Common myeloid progenitor, CD34-positive (primary cell): ENCODE measurements at regions not wholly inside any gene's neighbourhood (a gene's known extent, or its start where the extent isn't known, plus 50 kb on each side); places are given as distances from the start of the nearest gene placed in this dataset.

Experiments
- CTCF ChIA-PET: fragments of 350-600 bp; sonication (Branson Sonifier 250); formaldehyde crosslinking; loops from one replicate; lab custom pipeline; 2021; ENCODE audit warnings: antibody characterized with exemption; lab: Charles Lee
- POLR2A ChIA-PET: fragments of 350-600 bp; sonication (Branson Sonifier 250); formaldehyde crosslinking; loops from one replicate; lab custom pipeline; 2021; ENCODE audit warnings: antibody characterized with exemption; lab: Charles Lee
- DNase-seq, 3 donors: peaks; one replicate each; pipeline versions ENCODE4 v3.0.0 to v3.0.0-alpha.2; 2013
- H3K27ac ChIP-seq, 2 experiments: 1 replicate in 1 of 2; 2 replicates in 1 of 2; pipeline ENCODE4 v1.7.0; 2013; ENCODE audit warnings: inconsistent platforms in 2 of 2, low read length in 2 of 2, mild to moderate bottlenecking in 2 of 2, low read depth in 1 of 2, moderate library complexity in 1 of 2; ENCODE audit not compliant: severe bottlenecking in 2 of 2, insufficient read depth in 1 of 2, poor library complexity in 1 of 2
- H3K27me3 ChIP-seq, 5 experiments: replicated peaks in 2 of 5; 1 replicate in 3 of 5; 2 replicates in 2 of 5; pipeline versions ENCODE4 v1.6.1 to v1.7.0; 2013; ENCODE audit warnings: low read length in 4 of 5, mild to moderate bottlenecking in 2 of 5, moderate library complexity in 2 of 5, inconsistent platforms in 1 of 5; ENCODE audit not compliant: insufficient read depth in 5 of 5, control insufficient read depth in 4 of 5
- H3K36me3 ChIP-seq, 4 experiments: 1 replicate in 2 of 4; 2 replicates in 2 of 4; pipeline versions ENCODE4 v1.6.1 to v1.7.0; 2013; ENCODE audit warnings: low read length in 3 of 4, control low read depth in 1 of 4, mild to moderate bottlenecking in 1 of 4; ENCODE audit not compliant: control insufficient read depth in 4 of 4, insufficient read depth in 4 of 4
- H3K4me1 ChIP-seq, 4 experiments: 1 replicate in 3 of 4; 2 replicates in 1 of 4; pipeline versions ENCODE4 v1.6.1 to v1.7.1; 2013; ENCODE audit warnings: low read length in 3 of 4, mild to moderate bottlenecking in 3 of 4, control low read depth in 1 of 4, inconsistent platforms in 1 of 4, moderate library complexity in 1 of 4; ENCODE audit not compliant: control insufficient read depth in 4 of 4, insufficient read depth in 4 of 4; ENCODE audit errors: control extremely low read depth in 1 of 4
- H3K4me3 ChIP-seq, 7 experiments: 1 replicate in 4 of 7; 2 replicates in 3 of 7; pipeline versions ENCODE4 v1.5.1 to v1.7.0; 2013; ENCODE audit warnings: mild to moderate bottlenecking in 7 of 7, low read length in 6 of 7, moderate library complexity in 6 of 7, inconsistent platforms in 2 of 7, low read depth in 2 of 7, control low read depth in 1 of 7; ENCODE audit not compliant: insufficient read depth in 4 of 7, control insufficient read depth in 1 of 7; ENCODE audit errors: extremely low read depth in 1 of 7
- H3K9me3 ChIP-seq, 5 experiments: 1 replicate in 4 of 5; 2 replicates in 1 of 5; pipeline versions ENCODE4 v1.6.1 to v1.7.1; 2013; ENCODE audit warnings: low read length in 4 of 5, mild to moderate bottlenecking in 2 of 5, inconsistent platforms in 1 of 5, low read depth in 1 of 5, moderate library complexity in 1 of 5; ENCODE audit not compliant: control insufficient read depth in 4 of 5, insufficient read depth in 2 of 5; ENCODE audit errors: control extremely low read depth in 1 of 5
- WGBS: methylation state at CpG from one replicate; pipeline ENCODE4 v1.1.5; 2013; ENCODE audit not compliant: insufficient coverage; 5-methylcytosine and 5-hydroxymethylcytosine counted together

DNA sequence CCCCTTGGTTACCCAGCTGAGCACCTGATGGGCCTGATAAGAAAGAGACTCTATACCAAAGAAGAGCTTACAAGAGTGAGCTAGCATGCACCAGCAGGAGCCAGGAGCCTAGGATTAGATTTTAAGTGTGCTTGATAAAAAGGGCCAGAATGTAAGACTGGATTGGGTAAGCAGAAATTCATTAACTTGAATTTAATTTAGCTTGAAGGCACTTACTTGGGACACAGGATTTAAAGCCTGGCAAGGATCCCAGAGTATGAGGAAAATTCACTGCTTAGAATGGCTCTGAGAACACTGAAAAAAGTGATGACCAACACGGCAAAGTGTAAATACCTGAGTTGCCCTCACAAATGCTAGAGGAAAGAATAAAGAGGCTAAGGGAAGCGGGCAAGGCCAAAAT lies 91.3 kb upstream of the RBBP8 start:
- Histone ChIP-seq H3K27ac (no peak overlapping the region), H3K4me1 (peaks cover 0 to 5% (median 2%) of the 10 kb centered on the region in 4 experiments), H3K4me3 (no peak overlapping the region), H3K27me3 (peaks cover 0 to 4% (median 0%) of the 10 kb centered on the region in 5 experiments), H3K9me3 (no peaks in the 10 kb centered on the region), H3K36me3 (no peaks in the 10 kb centered on the region)
- DNase-seq: no peak
- ChIA-PET POLR2A (no interaction called here), CTCF (no interaction called here)
- WGBS: 89% methylated on average over 2 of the region's 2 CpGs

GRCh38 chr18:22844190-22844589 lies 88.9 kb upstream of the RBBP8 start:
- ChIA-PET POLR2A (no interaction called here), CTCF (no interaction called here)
- Histone ChIP-seq H3K4me3 (no peak overlapping the region), H3K9me3 (no peaks in the 10 kb centered on the region), H3K4me1 (no peaks in the 10 kb centered on the region), H3K27ac (no peak overlapping the region), H3K36me3 (no peaks in the 10 kb centered on the region), H3K27me3 (peaks cover 0 to 4% (median 0%) of the 10 kb centered on the region in 5 experiments)
- DNase-seq: no peak
- WGBS: 75% methylated on average over 1 of the region's 2 CpGs

GRCh38 chr18:22844628-22845027 lies 88.5 kb upstream of the RBBP8 start:
- H3K4me3 ChIP-seq: no peak overlapping the region
- H3K27me3 ChIP-seq: peaks cover 0 to 4% (median 0%) of the 10 kb centered on the region in 5 experiments
- no peak for DNase-seq
- ChIA-PET POLR2A (no interaction called here), CTCF (no interaction called here)
- no peaks in the 10 kb centered on the region for H3K4me1 ChIP-seq
- no CpG with 5 or more reads among the region's 2 CpGs for WGBS
- no peak overlapping the region for H3K27ac ChIP-seq
- no peaks in the 10 kb centered on the region for H3K36me3 ChIP-seq
- H3K9me3 ChIP-seq: no peaks in the 10 kb centered on the region

DNA sequence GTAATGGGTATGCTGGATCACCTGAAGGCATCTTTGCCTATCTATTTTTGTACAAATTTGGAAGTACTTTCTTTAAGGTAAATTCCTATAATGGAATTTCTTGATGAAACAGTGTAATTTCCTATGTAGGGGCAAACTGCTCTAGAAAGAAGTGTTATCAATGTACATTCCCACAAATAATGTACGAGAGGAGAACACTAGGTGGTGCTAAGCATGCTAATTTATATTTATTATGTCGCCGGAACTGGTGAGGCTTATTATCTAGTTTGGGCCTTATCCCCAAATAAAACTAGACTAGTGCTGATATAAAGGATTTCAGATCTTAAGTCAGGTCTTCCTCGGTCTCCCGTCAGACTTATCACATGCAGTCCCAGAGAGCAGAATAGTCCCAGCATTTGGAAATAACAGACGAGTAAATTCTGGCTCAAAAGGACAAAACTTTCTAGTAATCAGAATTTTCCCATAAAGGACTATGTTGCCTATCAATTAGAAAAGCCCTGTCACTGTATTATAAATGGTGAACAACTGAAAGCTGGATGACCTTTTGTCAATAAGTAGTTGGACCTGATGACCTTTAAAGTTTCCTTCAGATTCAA lies 86.9 kb upstream of the RBBP8 start:
- WGBS: 74% methylated on average over 5 of the region's 6 CpGs
- H3K27ac ChIP-seq: no peak overlapping the region
- H3K9me3 ChIP-seq: no peaks in the 10 kb centered on the region
- peak; percentile 24 to 40 (median 36) for DNase-seq
- POLR2A ChIA-PET: no interaction called here
- no peak overlapping the region for H3K4me3 ChIP-seq
- CTCF ChIA-PET: interaction anchor here (0.8 to 1.0 kb wide), 3 partner anchors 10 to 137 kb away, joined by 3 read pairs; no protein-coding TSS in a partner anchor
- H3K4me1 ChIP-seq: no peaks in the 10 kb centered on the region
- H3K36me3 ChIP-seq: no peaks in the 10 kb centered on the region
- H3K27me3 ChIP-seq: peaks cover 0 to 4% (median 0%) of the 10 kb centered on the region in 5 experiments

DNA sequence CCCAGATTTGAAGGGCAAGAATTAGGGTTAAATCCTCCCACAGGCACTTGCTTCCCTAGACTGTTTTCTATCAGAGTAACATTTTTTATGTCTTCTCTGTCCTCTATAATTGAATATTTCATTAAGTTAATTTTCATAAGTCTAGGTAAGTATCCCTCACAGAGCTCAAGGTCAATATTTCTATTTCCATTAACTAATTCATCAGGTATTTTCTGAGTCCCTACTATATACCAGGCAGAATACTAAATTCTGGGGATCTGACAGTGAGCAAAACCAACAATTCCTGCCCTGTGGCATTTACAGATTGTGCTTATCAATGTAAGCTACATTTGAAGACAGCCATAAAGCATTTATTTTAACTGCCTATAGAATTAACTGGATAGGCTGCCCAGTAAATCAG lies 86.4 kb upstream of the RBBP8 start:
- Histone ChIP-seq H3K9me3 (no peaks in the 10 kb centered on the region), H3K4me3 (no peak overlapping the region), H3K27me3 (peaks cover 0 to 4% (median 0%) of the 10 kb centered on the region in 5 experiments), H3K36me3 (no peaks in the 10 kb centered on the region), H3K27ac (no peak overlapping the region), H3K4me1 (no peaks in the 10 kb centered on the region)
- ChIA-PET CTCF (interaction anchor here (0.7 to 1.0 kb wide), 2 partner anchors 10 to 148 kb away, joined by 3 read pairs; no protein-coding TSS in a partner anchor), POLR2A (no interaction called here)
- no peak for DNase-seq

DNA sequence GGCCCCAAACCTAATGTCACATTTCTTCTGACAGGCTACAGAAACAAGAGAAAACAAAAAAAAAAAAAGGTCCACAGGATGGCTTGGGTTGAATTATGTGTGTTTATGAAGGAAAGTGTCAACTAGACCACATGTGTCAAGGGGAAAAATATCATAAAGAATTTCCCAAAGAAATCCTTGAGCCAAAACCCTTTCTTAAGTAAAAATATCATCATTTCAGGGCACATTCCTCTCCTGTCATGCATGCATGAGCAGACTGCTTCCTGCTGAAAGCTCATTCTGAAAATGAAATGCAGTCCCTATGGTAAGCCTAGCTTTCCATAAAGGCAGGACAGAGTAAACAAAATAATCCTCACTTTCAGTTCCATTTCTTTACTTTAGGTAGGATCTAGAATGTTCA lies 85.7 kb upstream of the RBBP8 start:
- no peak overlapping the region for H3K27ac ChIP-seq
- no peak overlapping the region for H3K4me3 ChIP-seq
- ChIA-PET POLR2A (no interaction called here), CTCF (interaction anchor here (0.7 to 1.7 kb wide), 2 partner anchors 48 to 147 kb away, joined by 3 to 6 read pairs; no protein-coding TSS in a partner anchor)
- no peaks in the 10 kb centered on the region for H3K9me3 ChIP-seq
- no peak for DNase-seq
- H3K4me1 ChIP-seq: no peaks in the 10 kb centered on the region
- H3K27me3 ChIP-seq: peaks cover 0 to 4% (median 0%) of the 10 kb centered on the region in 5 experiments
- H3K36me3 ChIP-seq: no peaks in the 10 kb centered on the region

DNA sequence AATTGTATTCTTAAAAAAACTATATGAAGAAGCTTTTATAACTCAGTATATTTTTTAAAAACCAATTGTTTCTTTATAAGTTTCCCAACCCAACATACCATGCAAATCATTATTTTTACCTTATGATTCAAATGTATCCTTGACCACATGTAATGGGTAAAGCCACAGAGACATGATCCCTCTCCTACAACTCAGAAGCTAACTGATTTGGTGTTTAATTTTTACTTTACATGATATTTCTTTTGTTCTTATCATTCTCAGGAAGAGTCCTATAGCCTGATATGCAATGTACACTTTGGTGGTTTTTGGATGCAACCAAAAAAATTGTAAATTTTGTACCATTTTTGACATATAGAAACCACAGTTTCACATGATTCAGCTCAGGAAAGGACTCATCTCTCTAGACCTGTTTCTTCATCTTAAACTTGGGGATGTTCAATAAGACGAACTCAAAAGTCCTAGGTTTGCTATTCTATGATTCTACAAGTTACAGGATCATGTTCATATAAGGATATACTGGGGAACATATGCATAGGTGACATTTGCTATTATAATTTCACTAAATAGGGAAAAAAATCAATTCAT lies 85.2 kb upstream of the RBBP8 start:
- no peak for DNase-seq
- Histone ChIP-seq H3K9me3 (no peaks in the 10 kb centered on the region), H3K4me3 (no peak overlapping the region), H3K27me3 (peaks cover 0 to 4% (median 0%) of the 10 kb centered on the region in 5 experiments), H3K4me1 (no peaks in the 10 kb centered on the region), H3K27ac (no peak overlapping the region), H3K36me3 (no peaks in the 10 kb centered on the region)
- no CpG with 5 or more reads among the region's 1 CpG for WGBS
- CTCF ChIA-PET: interaction anchor here (1.7 kb wide), 1 partner anchor 49 kb away, joined by 6 read pairs; no protein-coding TSS in a partner anchor
- POLR2A ChIA-PET: no interaction called here
